Activated T-cell treated with anti-CD3 and anti-CD28 coated beads, Interleukin-2, amount 50 U/mL, for 72 hours (primary cell): ENCODE measurements at regions not wholly inside any gene's neighbourhood (a gene's known extent, or its start where the extent isn't known, plus 50 kb on each side); places are given as distances from the start of the nearest gene placed in this dataset.
"Not testable (repeated sequence)": the region's sequence is repeated elsewhere in the genome, so short reads cannot be mapped to it uniquely, and the experiment has no call there.

ENCODE experiments used
- ATAC-seq, 2 donors: fragments of 150-1000 bp; cut with Tn5 transposase; replicated peaks in 1 of 2; 2 replicates each; pipeline ENCODE4 v1.10.0; 2021; ENCODE audit warnings: moderate library complexity in 2 of 2, mild to moderate bottlenecking in 1 of 2
- DNase-seq, 2 donors: peaks; one replicate each; pipeline ENCODE4 v3.0.0; 2021 to 2022; ENCODE audit warnings: mixed read lengths in 1 of 2
- H3K27ac Mint-ChIP-seq: one replicate; pipeline ENCODE4 v1.8.0; 2022; ENCODE audit warnings: mild to moderate bottlenecking, moderate library complexity, mixed read lengths
- H3K27me3 Mint-ChIP-seq: one replicate; pipeline ENCODE4 v1.8.0; 2022; ENCODE audit warnings: low read depth, mixed read lengths
- H3K36me3 Mint-ChIP-seq, 2 donors: one replicate each; pipeline ENCODE4 v1.8.0; 2022; ENCODE audit warnings: mixed read lengths in 2 of 2, mild to moderate bottlenecking in 1 of 2; ENCODE audit not compliant: insufficient read depth in 2 of 2
- H3K4me1 Mint-ChIP-seq: one replicate; pipeline ENCODE4 v1.8.0; 2022; ENCODE audit warnings: low read depth, mixed read lengths
- H3K4me3 Mint-ChIP-seq, 2 donors: one replicate each; pipeline ENCODE4 v1.8.0; 2022; ENCODE audit warnings: mild to moderate bottlenecking in 2 of 2, mixed read lengths in 2 of 2, moderate library complexity in 2 of 2
- H3K9me3 Mint-ChIP-seq, 2 donors: one replicate each; pipeline ENCODE4 v1.8.0; 2022; ENCODE audit warnings: mixed read lengths in 2 of 2

- Mint-ChIP-seq H3K9me3 (peaks cover 0 to 9% of the 10 kb centered on the region in 2 donors), H3K4me1 (no peaks in the 10 kb centered on the region)
Observed at GRCh38 chr6:164640956-164641355, 668.4 kb downstream of the C6orf118 start.

GRCh38 chr6:164628302-164628931 lies 681.0 kb downstream of the C6orf118 start:
- Mint-ChIP-seq H3K27ac (no peak overlapping the region), H3K9me3 (peaks cover 4 to 6% of the 10 kb centered on the region in 2 donors), H3K36me3 (no peaks in the 10 kb centered on the region), H3K4me3 (no peak overlapping the region), H3K4me1 (no peaks in the 10 kb centered on the region), H3K27me3 (no peaks in the 10 kb centered on the region)
- no peak for DNase-seq
- ATAC-seq, result peak in 1 of 2 donors; percentile 45

More at GRCh38 chr6:164640956-164641355, 668.4 kb downstream of the C6orf118 start:
- ATAC-seq (no peak), DNase-seq (no peak)
- no peak overlapping the region for H3K4me3 Mint-ChIP-seq
- peaks cover 2 to 6% of the 10 kb centered on the region in 2 donors for H3K36me3 Mint-ChIP-seq
- no peaks in the 10 kb centered on the region for H3K27me3 Mint-ChIP-seq
- H3K27ac Mint-ChIP-seq, result no peak overlapping the region

DNA sequence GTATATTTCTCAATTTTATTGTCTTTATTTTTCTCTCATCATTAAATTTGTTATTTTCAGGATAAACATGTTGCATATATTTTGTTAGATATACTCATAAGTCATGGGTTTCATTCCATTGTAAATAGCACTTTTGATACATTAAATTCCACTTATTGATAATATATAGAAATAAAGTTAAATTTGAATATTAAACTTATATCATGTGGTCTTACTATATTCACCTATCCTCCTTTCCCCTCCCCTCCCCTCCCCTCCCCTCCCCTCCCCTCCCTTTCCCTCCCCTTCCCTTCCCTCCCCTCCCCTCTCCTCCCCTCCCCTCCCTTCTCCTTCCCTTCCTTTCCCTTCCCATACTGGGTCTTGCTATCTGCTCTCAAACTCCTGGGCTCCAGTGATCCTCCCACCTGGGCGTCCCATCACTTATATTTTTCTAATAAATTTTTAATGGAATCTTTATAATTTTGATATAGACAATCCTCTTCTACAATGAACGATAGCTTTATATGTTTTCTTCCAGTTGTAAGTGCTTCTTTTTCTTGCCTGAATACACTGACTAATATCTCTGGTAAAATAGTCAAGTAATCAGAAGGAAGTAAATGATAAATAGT lies 692.4 kb downstream of the C6orf118 start:
- ATAC-seq, result no peak
- no peaks in the 10 kb centered on the region for H3K27me3 Mint-ChIP-seq
- peaks cover 0 to 3% of the 10 kb centered on the region in 2 donors for H3K9me3 Mint-ChIP-seq
- no peak overlapping the region for H3K27ac Mint-ChIP-seq
- no peak for DNase-seq
- no peak overlapping the region for H3K4me3 Mint-ChIP-seq
- no peaks in the 10 kb centered on the region for H3K36me3 Mint-ChIP-seq
- H3K4me1 Mint-ChIP-seq, result no peaks in the 10 kb centered on the region

- Mint-ChIP-seq H3K27ac (no peak overlapping the region), H3K36me3 (no peaks in the 10 kb centered on the region), H3K27me3 (no peaks in the 10 kb centered on the region), H3K9me3 (peaks cover 0 to 2% of the 10 kb centered on the region in 2 donors), H3K4me1 (no peaks in the 10 kb centered on the region), H3K4me3 (no peak overlapping the region)
- DNase-seq, result no peak
- no peak for ATAC-seq
Observed at GRCh38 chr6:164612751-164613150, 696.7 kb downstream of the C6orf118 start.

GRCh38 chr6:164610859-164611258 lies 698.5 kb downstream of the C6orf118 start:
- H3K4me1 Mint-ChIP-seq, DNase-seq, H3K36me3 Mint-ChIP-seq, H3K4me3 Mint-ChIP-seq, H3K27ac Mint-ChIP-seq, H3K9me3 Mint-ChIP-seq, H3K27me3 Mint-ChIP-seq: not testable (repeated sequence)
- peak in 1 of 2 donors; percentile 61 for ATAC-seq

GRCh38 chr6:164602415-164602814 lies 707.0 kb downstream of the C6orf118 start:
- H3K9me3 Mint-ChIP-seq, H3K27ac Mint-ChIP-seq, H3K4me3 Mint-ChIP-seq, H3K36me3 Mint-ChIP-seq, DNase-seq, ATAC-seq, H3K27me3 Mint-ChIP-seq, H3K4me1 Mint-ChIP-seq: not testable (repeated sequence)

DNA sequence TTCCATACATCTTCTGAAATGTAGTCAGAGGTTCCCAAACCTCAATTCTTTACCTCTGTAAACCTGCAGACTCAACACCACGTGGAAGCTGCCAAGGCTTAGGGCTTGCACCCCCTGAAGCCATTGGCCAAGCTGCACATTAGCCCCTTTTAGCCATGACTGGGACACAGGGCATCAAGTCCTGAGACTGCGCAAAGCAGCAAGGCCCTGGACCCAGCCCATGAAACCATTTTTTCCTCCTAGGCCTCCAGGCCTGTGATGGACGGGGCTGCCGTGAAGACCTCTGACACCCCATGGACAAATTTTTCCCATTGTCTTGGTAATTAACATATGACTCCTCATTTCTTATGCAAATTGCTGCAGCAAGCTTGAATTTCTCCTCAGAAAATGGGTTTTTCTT lies 727.8 kb downstream of the C6orf118 start:
- H3K36me3 Mint-ChIP-seq, result peaks cover 0 to 3% of the 10 kb centered on the region in 2 donors
- no peak overlapping the region for H3K4me3 Mint-ChIP-seq
- H3K27ac Mint-ChIP-seq, result no peak overlapping the region
- H3K9me3 Mint-ChIP-seq, result peaks cover 7 to 12% of the 10 kb centered on the region in 2 donors
- H3K4me1 Mint-ChIP-seq, result no peaks in the 10 kb centered on the region
- ATAC-seq, result no peak
- H3K27me3 Mint-ChIP-seq, result no peaks in the 10 kb centered on the region
- DNase-seq, result no peak

DNA sequence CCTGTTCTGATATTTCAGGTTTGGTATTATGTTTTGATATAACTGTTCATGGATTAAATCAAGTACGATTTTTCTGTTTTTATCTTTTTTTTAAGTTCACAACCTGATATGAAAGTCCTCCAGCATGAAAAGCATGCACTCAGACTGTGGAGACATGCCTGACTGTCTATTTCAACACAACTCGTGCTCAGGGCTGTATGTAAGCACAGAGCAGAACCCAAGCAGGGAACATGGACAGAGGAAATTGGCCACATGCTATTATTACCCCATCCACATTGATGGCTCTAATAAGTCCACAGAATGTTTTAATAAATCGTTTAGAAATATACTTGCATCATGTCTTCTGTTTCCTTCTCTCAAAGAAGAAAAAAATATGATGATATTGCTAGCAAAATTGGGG lies 730.4 kb downstream of the C6orf118 start:
- Mint-ChIP-seq H3K9me3 (peaks cover 7 to 15% of the 10 kb centered on the region in 2 donors), H3K4me1 (no peaks in the 10 kb centered on the region), H3K36me3 (peaks cover 0 to 3% of the 10 kb centered on the region in 2 donors), H3K27me3 (no peaks in the 10 kb centered on the region), H3K27ac (no peak overlapping the region), H3K4me3 (no peak overlapping the region)
- no peak for ATAC-seq
- no peak for DNase-seq

GRCh38 chr6:164578616-164579015 lies 730.8 kb downstream of the C6orf118 start:
- Mint-ChIP-seq H3K4me3 (no peak overlapping the region), H3K27me3 (no peaks in the 10 kb centered on the region), H3K27ac (no peak overlapping the region), H3K36me3 (peaks cover 0 to 3% of the 10 kb centered on the region in 2 donors), H3K9me3 (peaks cover 7 to 16% of the 10 kb centered on the region in 2 donors), H3K4me1 (no peaks in the 10 kb centered on the region)
- ATAC-seq (no peak), DNase-seq (no peak)

GRCh38 chr6:164570801-164571200 lies 738.6 kb downstream of the C6orf118 start:
- Mint-ChIP-seq H3K9me3 (peaks cover 2 to 6% of the 10 kb centered on the region in 2 donors), H3K4me1 (no peaks in the 10 kb centered on the region), H3K4me3 (no peak overlapping the region), H3K36me3 (peaks cover 0 to 1% of the 10 kb centered on the region in 2 donors), H3K27ac (no peak overlapping the region), H3K27me3 (no peaks in the 10 kb centered on the region)
- DNase-seq, result no peak
- ATAC-seq, result no peak

DNA sequence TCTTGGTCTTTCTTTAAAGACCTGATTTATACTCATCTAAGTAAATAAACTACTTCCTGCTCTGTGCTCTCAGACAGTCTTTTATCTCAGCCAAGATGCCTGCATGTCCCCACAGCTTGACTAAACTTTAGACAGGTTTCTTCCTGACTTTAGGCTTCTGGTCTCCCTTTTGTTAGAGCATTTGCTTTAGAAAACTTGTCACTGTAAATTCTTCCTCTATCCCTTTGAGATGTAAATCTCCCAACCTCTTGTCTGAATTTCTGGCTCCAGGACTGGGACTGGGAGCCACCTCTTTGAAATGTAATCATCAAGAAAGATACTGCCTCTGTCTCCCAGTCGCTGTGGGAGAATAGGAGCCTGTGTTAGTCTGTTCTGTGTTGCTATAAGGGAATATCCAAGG lies 739.9 kb downstream of the C6orf118 start:
- DNase-seq (no peak), ATAC-seq (no peak)
- Mint-ChIP-seq H3K36me3 (peaks cover 0 to 1% of the 10 kb centered on the region in 2 donors), H3K4me1 (no peaks in the 10 kb centered on the region), H3K9me3 (peaks cover 2 to 3% of the 10 kb centered on the region in 2 donors), H3K27ac (no peak overlapping the region), H3K27me3 (no peaks in the 10 kb centered on the region), H3K4me3 (no peak overlapping the region)

DNA sequence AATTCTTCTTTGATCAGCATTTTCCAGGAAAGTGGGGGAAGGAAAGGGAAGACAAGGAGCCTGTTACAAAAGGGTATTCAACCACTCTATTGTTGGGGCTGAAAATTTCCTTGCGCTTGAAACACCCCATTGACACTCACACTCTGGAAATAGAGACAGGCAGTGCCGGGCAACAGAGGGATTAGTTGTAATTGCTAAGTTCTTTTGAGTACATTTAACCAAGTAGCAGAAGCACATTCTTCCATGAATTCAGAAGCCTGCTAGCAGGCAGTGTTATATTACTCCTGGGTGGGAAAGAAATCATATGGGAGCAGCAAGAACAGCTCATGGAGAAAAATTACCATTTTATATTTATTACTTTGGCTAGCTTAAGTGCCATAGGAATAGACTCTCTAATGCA lies 745.5 kb downstream of the C6orf118 start:
- Mint-ChIP-seq H3K4me1 (no peaks in the 10 kb centered on the region), H3K9me3 (peaks cover 6 to 15% of the 10 kb centered on the region in 2 donors), H3K36me3 (peaks cover 1 to 2% of the 10 kb centered on the region in 2 donors), H3K27me3 (no peaks in the 10 kb centered on the region), H3K4me3 (no peak overlapping the region), H3K27ac (no peak overlapping the region)
- ATAC-seq (no peak), DNase-seq (no peak)

- Mint-ChIP-seq H3K27ac (no peak overlapping the region), H3K4me1 (no peaks in the 10 kb centered on the region), H3K36me3 (peaks cover 1 to 2% of the 10 kb centered on the region in 2 donors), H3K27me3 (no peaks in the 10 kb centered on the region), H3K9me3 (peaks cover 6 to 14% of the 10 kb centered on the region in 2 donors), H3K4me3 (no peak overlapping the region)
- no peak for DNase-seq
- ATAC-seq, result no peak
Observed at GRCh38 chr6:164561656-164562055, 747.7 kb downstream of the C6orf118 start.
